Calu3 (cell line): ENCODE measurements at regions not wholly inside any gene's neighbourhood (a gene's known extent, or its start where the extent isn't known, plus 50 kb on each side); places are given as distances from the start of the nearest gene placed in this dataset.

Experiments
- BruUV-seq: library from RNA; stranded (reverse); fragments of 400-500 nt; replicated peaks from 2 replicates; lab custom pipeline; 2021; lab: Mats Ljungman, UMichigan
- CTCF ChIA-PET: fragments of 300-600 bp; sonication (Branson Sonifier 250); formaldehyde crosslinking; loops from one replicate; lab custom pipeline; 2022; ENCODE audit warnings: antibody characterized with exemption; lab: Charles Lee
- DNase-seq: peaks from one replicate; pipeline ENCODE4 v3.0.0; 2022
- H3K27ac Mint-ChIP-seq: one replicate; pipeline ENCODE4 v1.8.0; 2022; ENCODE audit warnings: mixed read lengths; ENCODE audit not compliant: unreplicated experiment
- H3K27me3 Mint-ChIP-seq: one replicate; pipeline ENCODE4 v1.8.0; 2022; ENCODE audit warnings: mixed read lengths; ENCODE audit not compliant: unreplicated experiment
- H3K36me3 Mint-ChIP-seq: one replicate; pipeline ENCODE4 v1.8.0; 2022; ENCODE audit warnings: mild to moderate bottlenecking, moderate library complexity, mixed read lengths; ENCODE audit not compliant: insufficient read depth, unreplicated experiment
- H3K4me1 Mint-ChIP-seq: one replicate; pipeline ENCODE4 v1.8.0; 2022; ENCODE audit warnings: mild to moderate bottlenecking, low read depth, mixed read lengths; ENCODE audit not compliant: unreplicated experiment
- H3K4me3 Mint-ChIP-seq: one replicate; pipeline ENCODE4 v1.8.0; 2022; ENCODE audit warnings: mild to moderate bottlenecking, low read depth, moderate library complexity, mixed read lengths; ENCODE audit not compliant: unreplicated experiment
- H3K9me3 Mint-ChIP-seq: one replicate; pipeline ENCODE4 v1.8.0; 2022; ENCODE audit warnings: low read depth, mixed read lengths; ENCODE audit not compliant: unreplicated experiment
- intact Hi-C: fragments of 100-400 bp; cut with micrococcal nuclease; formaldehyde crosslinking; loops from one replicate; pipeline ENCODE4 v1.10.0; 2022; ENCODE audit not compliant: unreplicated experiment
- TF ChIP-seq, protein P1 (sequence below): fragments of 200-600 bp; IDR thresholded peaks from one replicate; pipeline ENCODE4 v1.8.0; 2022; ENCODE audit warnings: antibody characterized with exemption; ENCODE audit not compliant: unreplicated experiment

DNA sequence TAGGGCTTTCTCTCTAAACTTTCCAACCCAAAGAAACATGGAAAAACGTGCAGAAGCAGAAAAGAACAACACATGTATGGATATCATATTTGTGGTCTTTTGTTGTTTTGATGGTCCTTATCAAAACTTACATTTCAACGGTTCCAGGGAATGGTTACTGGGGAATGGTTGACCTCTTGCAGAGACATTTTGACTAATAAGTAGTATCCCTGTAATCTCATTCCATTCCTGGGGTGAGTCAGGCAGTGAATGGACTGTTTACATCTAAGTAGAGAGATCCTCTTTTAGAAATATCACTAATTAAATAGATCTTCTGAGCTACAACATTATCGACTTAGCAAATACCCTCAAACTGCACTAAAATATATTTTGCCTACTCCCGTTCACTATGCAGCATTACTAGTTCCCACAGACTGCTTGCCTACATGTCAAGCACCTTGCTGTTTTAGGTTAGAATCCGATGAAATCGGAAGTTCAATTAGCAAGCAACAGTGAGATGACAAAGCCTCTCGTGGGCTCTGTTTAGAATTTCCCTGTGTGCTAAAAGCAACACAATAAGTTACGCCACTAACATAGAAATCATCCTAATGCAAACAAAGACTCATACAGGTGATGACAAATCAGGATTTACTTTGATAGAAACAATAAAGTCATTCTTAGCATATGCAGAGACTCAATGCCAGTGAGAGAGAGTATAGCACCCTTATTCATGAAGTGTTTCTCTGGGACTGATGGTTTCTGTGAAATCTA, 797.7 kb upstream of the ARGLU1 start:
- no peaks in the 10 kb centered on the region for H3K36me3 Mint-ChIP-seq
- H3K27ac Mint-ChIP-seq = no peak overlapping the region
- H3K4me3 Mint-ChIP-seq = no peak overlapping the region
- H3K27me3 Mint-ChIP-seq = no peaks in the 10 kb centered on the region
- no peaks in the 10 kb centered on the region for H3K4me1 Mint-ChIP-seq
- CTCF ChIA-PET = no interaction called here
- intact Hi-C loops = no loop called here
- DNase-seq = no peak
- BruUV-seq = no TSS peak
- no peaks in the 10 kb centered on the region for H3K9me3 Mint-ChIP-seq
- TF ChIP-seq, protein P1, sequence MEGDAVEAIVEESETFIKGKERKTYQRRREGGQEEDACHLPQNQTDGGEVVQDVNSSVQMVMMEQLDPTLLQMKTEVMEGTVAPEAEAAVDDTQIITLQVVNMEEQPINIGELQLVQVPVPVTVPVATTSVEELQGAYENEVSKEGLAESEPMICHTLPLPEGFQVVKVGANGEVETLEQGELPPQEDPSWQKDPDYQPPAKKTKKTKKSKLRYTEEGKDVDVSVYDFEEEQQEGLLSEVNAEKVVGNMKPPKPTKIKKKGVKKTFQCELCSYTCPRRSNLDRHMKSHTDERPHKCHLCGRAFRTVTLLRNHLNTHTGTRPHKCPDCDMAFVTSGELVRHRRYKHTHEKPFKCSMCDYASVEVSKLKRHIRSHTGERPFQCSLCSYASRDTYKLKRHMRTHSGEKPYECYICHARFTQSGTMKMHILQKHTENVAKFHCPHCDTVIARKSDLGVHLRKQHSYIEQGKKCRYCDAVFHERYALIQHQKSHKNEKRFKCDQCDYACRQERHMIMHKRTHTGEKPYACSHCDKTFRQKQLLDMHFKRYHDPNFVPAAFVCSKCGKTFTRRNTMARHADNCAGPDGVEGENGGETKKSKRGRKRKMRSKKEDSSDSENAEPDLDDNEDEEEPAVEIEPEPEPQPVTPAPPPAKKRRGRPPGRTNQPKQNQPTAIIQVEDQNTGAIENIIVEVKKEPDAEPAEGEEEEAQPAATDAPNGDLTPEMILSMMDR = no peak

DNA sequence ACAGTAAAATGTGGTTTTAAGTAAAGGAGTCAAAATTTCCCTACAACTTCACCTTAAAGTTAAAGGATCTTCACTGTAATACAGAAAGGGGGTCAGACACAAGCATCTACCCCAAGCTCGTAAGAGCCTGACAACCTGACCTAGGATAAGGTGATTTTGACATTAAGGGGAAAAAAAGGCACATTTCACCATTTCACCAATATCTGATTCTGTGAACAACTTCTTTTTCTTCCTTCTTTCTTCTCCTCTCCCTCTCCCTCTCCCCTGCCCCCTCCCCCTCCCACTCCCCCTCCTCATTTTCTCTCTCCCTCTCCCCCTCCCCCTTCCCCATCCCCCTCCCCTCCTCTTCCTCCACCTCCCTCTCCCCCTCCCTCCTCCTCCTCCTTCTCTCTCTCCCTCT, 796.7 kb upstream of the ARGLU1 start:
- Mint-ChIP-seq H3K4me3 (no peak overlapping the region), H3K4me1 (no peaks in the 10 kb centered on the region), H3K27me3 (no peaks in the 10 kb centered on the region), H3K36me3 (no peaks in the 10 kb centered on the region), H3K9me3 (no peaks in the 10 kb centered on the region), H3K27ac (no peak overlapping the region)
- DNase-seq = no peak
- TF ChIP-seq, protein P1 = no peak
- no TSS peak for BruUV-seq
- CTCF ChIA-PET = no interaction called here
- intact Hi-C loops = no loop called here

DNA sequence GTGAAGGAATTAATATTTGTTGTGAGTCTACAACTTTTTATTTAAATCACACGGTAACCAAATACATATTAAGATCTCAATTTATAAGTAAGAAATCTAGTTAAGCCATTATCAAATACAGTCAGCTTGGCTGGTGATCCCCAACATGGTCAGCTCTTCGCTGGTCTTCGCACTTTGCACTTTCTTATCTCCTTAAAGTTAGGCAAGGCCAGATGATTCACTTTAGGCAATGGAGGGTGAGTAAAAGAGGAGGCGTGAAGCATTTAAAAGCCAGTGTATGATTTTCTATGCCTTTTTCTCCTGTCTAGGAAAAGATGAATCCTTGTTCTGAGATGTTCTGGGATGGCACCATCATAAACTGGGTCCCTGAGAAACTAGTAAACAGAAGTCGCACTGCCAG, 793.7 kb upstream of the ARGLU1 start:
- no peaks in the 10 kb centered on the region for H3K9me3 Mint-ChIP-seq
- no peak overlapping the region for H3K4me3 Mint-ChIP-seq
- no peak overlapping the region for H3K27ac Mint-ChIP-seq
- BruUV-seq = no TSS peak
- TF ChIP-seq, protein P1 = no peak
- no peak for DNase-seq
- H3K36me3 Mint-ChIP-seq = no peaks in the 10 kb centered on the region
- CTCF ChIA-PET = no interaction called here
- H3K4me1 Mint-ChIP-seq = no peaks in the 10 kb centered on the region
- H3K27me3 Mint-ChIP-seq = no peaks in the 10 kb centered on the region
- intact Hi-C loops = no loop called here

DNA sequence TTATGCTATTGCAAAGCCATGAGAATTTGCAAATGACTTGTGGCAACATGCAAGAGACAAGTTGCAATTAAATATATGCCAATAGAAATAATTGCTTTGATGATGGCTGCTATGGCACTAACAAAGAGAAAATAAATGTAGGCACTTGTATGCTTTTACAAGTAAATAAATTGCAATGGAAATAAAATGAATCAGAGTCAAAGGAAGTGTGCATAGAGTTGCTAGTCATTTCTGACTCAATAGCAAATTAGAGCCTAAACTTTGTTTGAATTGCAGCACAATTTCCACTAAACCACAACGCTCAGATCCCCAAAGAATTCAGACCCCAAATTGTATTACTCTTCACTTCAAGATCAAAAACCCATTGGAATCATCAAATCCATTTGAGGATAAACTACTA, 792.1 kb upstream of the ARGLU1 start:
- TF ChIP-seq, protein P1 = no peak
- BruUV-seq = no TSS peak
- Mint-ChIP-seq H3K4me1 (no peaks in the 10 kb centered on the region), H3K36me3 (no peaks in the 10 kb centered on the region), H3K27me3 (no peaks in the 10 kb centered on the region), H3K9me3 (no peaks in the 10 kb centered on the region), H3K27ac (no peak overlapping the region), H3K4me3 (no peak overlapping the region)
- DNase-seq = no peak
- CTCF ChIA-PET = no interaction called here
- intact Hi-C loops = no loop called here
